Mucosa of stomach (tissue), 1 donor: ENCODE measurements at regions not wholly inside any gene's neighbourhood (a gene's known extent, or its start where the extent isn't known, plus 50 kb on each side); places are given as distances from the start of the nearest gene placed in this dataset.

ENCODE experiments used
- H3K27me3 ChIP-seq: one replicate; pipeline ENCODE4 v1.7.0; 2013; ENCODE audit warnings: mild to moderate bottlenecking, low read length; ENCODE audit not compliant: control insufficient read depth, insufficient read depth
- H3K36me3 ChIP-seq: one replicate; pipeline ENCODE4 v1.7.0; 2013; ENCODE audit warnings: low read length; ENCODE audit not compliant: control insufficient read depth, insufficient read depth
- H3K4me1 ChIP-seq: one replicate; pipeline ENCODE4 v1.7.0; 2013; ENCODE audit warnings: mild to moderate bottlenecking, low read length; ENCODE audit not compliant: control insufficient read depth, insufficient read depth
- H3K4me3 ChIP-seq: one replicate; pipeline ENCODE4 v1.7.0; 2013; ENCODE audit warnings: low read length
- H3K9ac ChIP-seq: one replicate; pipeline ENCODE4 v1.7.0; 2013; ENCODE audit warnings: mild to moderate bottlenecking, low read length, moderate library complexity
- H3K9me3 ChIP-seq: one replicate; pipeline ENCODE4 v1.7.0; 2013; ENCODE audit warnings: mild to moderate bottlenecking, low read length, moderate library complexity; ENCODE audit not compliant: control insufficient read depth
- donor health status: Pancreatic carcinoma.

DNA sequence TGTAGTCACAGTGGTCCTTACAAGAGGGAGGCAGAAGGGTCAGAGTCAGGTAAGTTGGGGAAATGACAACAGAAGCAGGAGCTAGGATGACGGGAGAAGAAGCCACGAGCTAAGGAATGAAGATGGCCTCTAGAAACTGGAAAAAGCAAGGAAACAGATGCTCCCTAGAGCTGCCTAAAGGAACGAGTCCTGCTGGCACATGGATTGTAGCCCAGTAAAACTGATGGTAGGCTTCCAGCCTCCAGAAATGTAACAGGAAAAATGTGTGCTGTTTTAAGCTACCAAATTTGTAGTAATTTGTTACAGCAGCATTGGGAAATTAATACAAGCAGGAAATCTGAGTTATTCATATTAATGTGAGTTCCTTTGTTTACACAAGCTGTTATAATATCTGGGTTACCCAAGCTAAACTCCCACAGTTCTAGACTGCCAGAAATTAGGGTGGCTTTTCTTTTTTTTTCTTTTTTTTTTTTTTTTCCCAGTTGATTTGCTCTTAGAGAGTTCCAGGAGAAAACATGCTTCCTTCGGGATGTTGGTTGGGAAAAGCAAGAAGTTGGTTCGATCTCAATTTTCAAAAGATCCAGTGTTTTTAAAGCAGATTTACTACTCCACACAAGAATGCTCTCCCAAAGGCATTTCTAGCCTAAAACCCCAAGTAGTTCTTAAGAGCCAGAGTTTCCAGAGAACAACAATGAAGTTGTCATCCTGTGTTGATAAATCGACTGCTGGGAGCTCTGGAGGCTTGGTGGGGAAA, 400.0 kb upstream of the SLC24A2 start:
- H3K36me3 ChIP-seq = no peaks in the 10 kb centered on the region
- no peaks in the 10 kb centered on the region for H3K27me3 ChIP-seq
- H3K9me3 ChIP-seq = no peaks in the 10 kb centered on the region
- H3K4me1 ChIP-seq = no peaks in the 10 kb centered on the region
- no peak overlapping the region for H3K4me3 ChIP-seq
- no peak overlapping the region for H3K9ac ChIP-seq

DNA sequence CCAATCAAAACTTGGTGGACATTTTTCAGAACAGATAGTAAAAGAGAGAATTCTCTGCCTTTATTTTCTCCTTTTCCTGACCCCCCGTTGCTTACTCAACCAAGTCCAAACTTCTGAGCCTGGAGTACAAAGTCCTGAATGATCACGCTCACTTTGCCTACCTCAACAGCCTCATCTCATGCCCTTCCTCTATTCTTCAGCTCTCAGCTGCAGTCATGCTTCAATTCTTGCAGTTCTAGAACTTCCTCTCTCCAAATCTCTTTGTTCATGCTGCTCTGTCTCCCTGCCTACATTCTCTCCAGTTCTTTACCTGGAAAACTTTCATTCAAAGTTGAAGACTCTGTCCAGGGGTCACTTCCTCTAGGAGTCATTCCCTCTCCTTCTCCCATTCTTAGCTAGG, 398.5 kb upstream of the SLC24A2 start:
- H3K9ac ChIP-seq = no peak overlapping the region
- no peaks in the 10 kb centered on the region for H3K4me1 ChIP-seq
- no peaks in the 10 kb centered on the region for H3K27me3 ChIP-seq
- H3K36me3 ChIP-seq = no peaks in the 10 kb centered on the region
- H3K9me3 ChIP-seq = no peaks in the 10 kb centered on the region
- no peak overlapping the region for H3K4me3 ChIP-seq

DNA sequence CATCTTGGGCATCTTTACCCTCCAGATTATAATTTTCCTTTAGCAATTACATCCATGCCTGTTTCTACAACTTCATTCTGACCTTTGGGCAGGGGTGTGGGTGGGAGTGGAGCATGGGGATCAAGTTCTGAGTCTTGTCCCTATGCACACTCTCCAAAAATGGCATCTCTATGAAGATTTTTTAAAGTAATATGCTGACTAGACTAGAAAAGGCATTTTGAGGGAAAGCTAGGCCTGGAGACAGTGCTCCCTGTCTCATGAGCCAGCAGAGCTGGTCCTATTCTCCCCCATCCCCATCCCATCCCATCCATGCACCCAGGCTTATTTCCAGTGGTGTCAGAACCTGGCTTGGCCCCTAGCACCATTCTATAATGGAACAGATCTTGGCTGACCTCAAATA, 398.0 kb upstream of the SLC24A2 start:
- Histone ChIP-seq H3K36me3 (no peaks in the 10 kb centered on the region), H3K4me1 (no peaks in the 10 kb centered on the region), H3K27me3 (no peaks in the 10 kb centered on the region), H3K9me3 (no peaks in the 10 kb centered on the region), H3K4me3 (no peak overlapping the region), H3K9ac (no peak overlapping the region)

DNA sequence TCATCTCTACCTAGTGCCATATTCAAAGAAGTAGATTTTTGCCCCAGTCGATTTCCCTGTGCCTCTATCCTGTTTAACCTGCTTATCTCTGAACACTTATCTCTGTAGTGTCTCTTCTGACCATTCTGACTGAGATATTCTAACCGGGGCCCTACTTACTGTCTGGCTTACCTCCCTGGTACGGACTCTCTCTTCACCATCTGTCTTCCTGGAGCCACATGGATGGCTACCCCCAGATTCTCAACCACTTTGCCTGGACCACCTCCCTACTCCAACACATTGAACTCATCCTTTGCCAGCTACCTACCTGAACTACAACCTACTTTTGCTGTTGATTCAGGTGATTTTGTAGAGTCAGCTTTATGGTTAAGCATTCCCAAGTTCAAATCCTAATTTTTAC, 397.4 kb upstream of the SLC24A2 start:
- Histone ChIP-seq H3K9ac (no peak overlapping the region), H3K9me3 (no peaks in the 10 kb centered on the region), H3K4me3 (no peak overlapping the region), H3K36me3 (no peaks in the 10 kb centered on the region), H3K4me1 (no peaks in the 10 kb centered on the region), H3K27me3 (no peaks in the 10 kb centered on the region)

DNA sequence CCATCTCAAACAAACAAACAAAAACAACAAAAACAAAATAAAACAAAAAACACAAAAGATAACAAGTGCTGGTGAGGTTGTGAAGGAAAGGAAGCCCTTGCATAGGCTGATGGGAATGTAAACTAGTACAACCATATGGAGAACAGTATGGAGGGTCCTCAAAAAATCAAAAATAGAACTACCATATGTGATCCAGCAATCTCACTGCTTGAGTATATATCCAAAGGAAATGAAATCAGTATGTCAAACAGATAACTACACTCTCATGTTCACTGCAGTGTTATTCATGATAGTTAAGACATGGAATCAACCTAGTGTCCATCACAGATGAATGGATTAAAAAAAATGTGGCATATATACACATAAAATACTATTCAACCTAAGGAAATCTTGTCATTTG, 395.7 kb upstream of the SLC24A2 start:
- H3K9ac ChIP-seq = no peak overlapping the region
- no peaks in the 10 kb centered on the region for H3K4me1 ChIP-seq
- no peaks in the 10 kb centered on the region for H3K36me3 ChIP-seq
- H3K27me3 ChIP-seq = no peaks in the 10 kb centered on the region
- H3K9me3 ChIP-seq = no peaks in the 10 kb centered on the region
- H3K4me3 ChIP-seq = no peak overlapping the region

DNA sequence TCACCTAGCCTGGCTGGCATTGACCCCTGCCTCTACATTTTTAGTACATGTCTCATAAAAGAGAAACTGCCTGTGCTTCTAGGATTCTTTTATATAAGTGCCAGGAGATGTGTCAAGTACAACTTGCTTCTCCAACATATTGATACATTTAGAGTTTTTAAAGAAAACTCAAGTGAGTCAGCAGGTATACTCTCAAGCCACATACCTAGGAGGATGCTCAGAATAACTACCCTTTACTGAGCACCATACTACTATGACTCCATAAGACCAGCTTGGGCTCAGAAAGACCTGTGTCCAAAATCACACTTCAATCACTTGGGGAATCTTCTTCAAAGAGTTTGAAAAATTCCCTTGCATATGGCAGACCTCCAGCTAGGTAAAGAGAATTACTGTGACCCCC, 389.8 kb upstream of the SLC24A2 start:
- no peaks in the 10 kb centered on the region for H3K4me1 ChIP-seq
- H3K36me3 ChIP-seq = no peaks in the 10 kb centered on the region
- H3K9ac ChIP-seq = no peak overlapping the region

DNA sequence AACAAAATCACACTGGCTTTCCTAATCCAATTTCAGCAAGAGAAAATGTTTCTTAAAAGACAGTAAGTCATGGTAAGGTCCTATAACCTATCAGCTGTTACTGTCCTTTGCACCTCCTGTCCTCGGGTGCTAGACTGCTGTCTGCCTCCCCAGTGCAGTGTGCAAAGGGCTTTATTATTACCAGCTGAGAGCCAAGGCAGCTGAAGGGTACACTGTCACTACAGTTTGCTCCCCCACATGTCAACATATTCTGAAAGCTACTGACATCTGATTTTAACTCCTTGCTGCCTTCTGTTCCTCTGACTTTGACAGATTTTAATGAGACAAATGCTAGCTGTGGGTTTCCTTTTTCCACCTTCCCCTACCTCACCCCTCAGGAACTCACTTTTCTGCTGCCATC, 389.4 kb upstream of the SLC24A2 start:
- Histone ChIP-seq H3K9me3 (no peaks in the 10 kb centered on the region), H3K4me1 (no peaks in the 10 kb centered on the region), H3K27me3 (no peaks in the 10 kb centered on the region), H3K4me3 (no peak overlapping the region), H3K36me3 (no peaks in the 10 kb centered on the region), H3K9ac (no peak overlapping the region)

More for the DNA sequence above, 389.8 kb upstream of the SLC24A2 start:
- Histone ChIP-seq H3K9me3 (no peaks in the 10 kb centered on the region), H3K27me3 (no peaks in the 10 kb centered on the region), H3K4me3 (no peak overlapping the region)

DNA sequence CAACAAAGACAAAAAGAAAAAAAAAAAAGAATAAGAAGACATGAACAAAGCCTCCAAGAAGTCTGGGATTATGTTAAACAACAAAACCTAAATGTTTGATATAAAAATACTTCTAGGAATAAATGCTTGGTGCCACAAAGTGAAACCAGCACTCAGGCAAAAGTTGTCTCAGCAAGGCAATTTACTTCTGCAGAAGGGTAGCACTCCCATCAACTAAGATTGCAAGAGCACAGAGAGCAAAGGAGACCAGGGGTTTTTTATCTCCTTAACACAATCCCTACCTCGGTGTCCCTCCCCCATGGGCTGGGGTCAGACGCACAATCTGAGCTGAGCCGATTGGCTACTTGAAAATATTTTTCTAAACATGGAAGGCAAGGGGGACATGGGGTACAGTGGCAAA, 381.3 kb upstream of the SLC24A2 start:
- Histone ChIP-seq H3K4me1 (no peaks in the 10 kb centered on the region), H3K27me3 (no peaks in the 10 kb centered on the region), H3K4me3 (no peak overlapping the region), H3K36me3 (no peaks in the 10 kb centered on the region), H3K9ac (no peak overlapping the region), H3K9me3 (no peaks in the 10 kb centered on the region)

DNA sequence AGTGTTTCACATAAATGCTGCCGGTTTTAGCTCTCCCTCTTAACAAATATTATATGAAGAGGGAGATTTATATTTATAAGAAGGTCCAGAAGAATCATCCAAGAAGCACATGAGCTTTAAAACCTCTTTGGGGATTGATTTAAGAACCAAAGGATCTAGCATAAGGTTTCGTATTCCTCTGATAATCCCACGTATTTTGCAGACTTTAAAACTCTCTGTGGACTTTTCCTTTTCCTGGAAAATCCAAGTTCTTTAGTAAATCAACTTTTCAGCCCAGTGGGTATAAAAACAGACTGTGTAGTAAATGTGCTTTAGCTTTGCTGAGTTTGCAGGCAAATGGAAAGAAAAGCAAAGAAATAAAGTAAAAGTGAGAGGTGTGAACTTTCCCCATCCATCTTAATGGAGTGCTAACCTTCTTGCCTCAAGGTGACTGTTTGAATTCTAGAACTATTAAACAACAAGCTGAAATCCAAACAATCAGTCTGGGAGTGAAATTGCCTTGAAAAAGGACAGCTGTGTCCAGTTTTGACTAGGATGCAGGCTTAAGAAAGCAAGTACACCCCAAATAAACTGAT, 363.4 kb upstream of the SLC24A2 start:
- H3K4me1 ChIP-seq = no peaks in the 10 kb centered on the region
- H3K27me3 ChIP-seq = no peaks in the 10 kb centered on the region
- H3K9ac ChIP-seq = no peak overlapping the region
- no peaks in the 10 kb centered on the region for H3K9me3 ChIP-seq
- H3K36me3 ChIP-seq = no peaks in the 10 kb centered on the region
- no peak overlapping the region for H3K4me3 ChIP-seq

DNA sequence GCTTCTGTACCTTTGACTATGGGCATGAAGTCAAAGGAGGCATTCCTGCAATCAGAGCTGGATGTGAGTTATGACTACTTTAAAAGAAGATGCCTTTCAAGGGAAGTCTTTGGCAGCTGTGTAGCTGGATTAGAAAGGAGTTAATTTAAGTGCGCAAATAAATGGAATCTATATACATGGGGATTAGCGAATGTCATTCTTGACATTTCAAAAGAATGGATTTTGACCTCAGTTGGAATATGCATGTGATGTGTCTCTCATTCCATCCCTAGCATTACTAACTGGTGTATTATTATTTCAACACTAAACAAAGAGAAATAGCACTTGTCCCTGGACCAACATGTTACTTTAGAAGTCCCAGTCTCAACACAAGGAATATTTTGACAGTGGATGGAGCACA, 359.6 kb upstream of the SLC24A2 start:
- H3K4me1 ChIP-seq = no peaks in the 10 kb centered on the region
- no peaks in the 10 kb centered on the region for H3K27me3 ChIP-seq
- no peak overlapping the region for H3K4me3 ChIP-seq
- H3K36me3 ChIP-seq = no peaks in the 10 kb centered on the region
- H3K9me3 ChIP-seq = no peaks in the 10 kb centered on the region
- H3K9ac ChIP-seq = no peak overlapping the region

DNA sequence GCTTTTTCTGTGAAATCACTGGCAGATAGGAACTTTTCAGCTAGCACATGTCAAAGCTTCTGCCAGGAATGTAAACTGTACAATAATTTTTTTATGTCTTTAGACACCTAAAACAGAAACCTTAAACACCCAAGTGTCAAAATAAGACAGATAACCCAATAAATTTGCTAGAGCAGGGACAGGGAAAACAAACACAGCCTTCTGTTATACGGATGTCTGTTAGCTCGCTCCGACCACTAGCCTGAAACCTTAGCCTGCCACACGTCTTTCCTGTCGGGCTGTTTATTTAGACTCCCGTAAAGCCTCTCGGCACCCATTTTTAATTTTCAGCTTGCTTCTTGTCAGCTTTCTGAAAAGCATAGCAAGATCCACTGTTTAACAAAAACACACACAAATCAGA, 355.4 kb upstream of the SLC24A2 start:
- Histone ChIP-seq H3K9ac (no peak overlapping the region), H3K4me1 (no peaks in the 10 kb centered on the region), H3K36me3 (no peaks in the 10 kb centered on the region), H3K4me3 (no peak overlapping the region), H3K27me3 (no peaks in the 10 kb centered on the region), H3K9me3 (no peaks in the 10 kb centered on the region)

DNA sequence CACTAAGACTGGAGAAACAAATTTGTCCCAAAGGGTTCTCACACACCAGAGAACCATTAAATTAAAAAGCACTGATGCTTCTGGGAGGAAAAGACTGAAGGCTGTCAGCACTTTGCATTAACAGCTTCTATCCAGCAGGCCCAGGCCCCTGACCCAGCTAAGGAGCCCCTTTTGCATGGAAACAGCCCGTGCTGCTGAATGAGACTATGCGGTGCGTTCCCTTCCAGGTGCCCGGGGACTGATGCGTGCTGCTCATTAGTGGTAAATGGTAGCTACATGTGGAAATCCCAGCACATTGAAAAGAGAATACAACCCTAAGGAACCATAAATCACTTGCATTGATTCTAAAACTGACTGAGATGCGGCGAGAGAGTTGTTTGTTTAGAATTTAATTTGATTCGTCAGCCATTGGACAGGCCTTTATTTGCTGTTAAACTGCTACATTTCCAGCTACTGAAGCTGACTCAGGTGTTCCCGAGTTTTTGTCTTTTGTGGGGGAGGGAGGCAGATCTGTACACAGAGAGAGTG, 351.0 kb upstream of the SLC24A2 start:
- no peaks in the 10 kb centered on the region for H3K9me3 ChIP-seq
- no peaks in the 10 kb centered on the region for H3K27me3 ChIP-seq
- H3K36me3 ChIP-seq = no peaks in the 10 kb centered on the region
- H3K4me1 ChIP-seq = no peaks in the 10 kb centered on the region
- no peak overlapping the region for H3K4me3 ChIP-seq
- no peak overlapping the region for H3K9ac ChIP-seq
